ENCODE measurements at regions not wholly inside any gene's neighbourhood (a gene's known extent, or its start where the extent isn't known, plus 50 kb on each side); places are given as distances from the start of the nearest gene placed in this dataset.

GRCh38 chr9:115864581-115864980, 289.0 kb upstream of the PAPPA start:
- H3K9me3 ChIP-seq, result no peaks in the 10 kb centered on the region
- ATAC-seq (ENCODE audit: insufficient number of reproducible peaks, low FRiP score, low read depth) (no peak), DNase-seq (ENCODE audit: low spot score) (no peak)
- H3K27ac ChIP-seq, result no peak overlapping the region
- no peaks in the 10 kb centered on the region for H3K4me1 ChIP-seq (ENCODE audit: control insufficient read depth in 1 of 2, low read depth in 2 of 2)
- H3K36me3 ChIP-seq, result no peaks in the 10 kb centered on the region
- H3K27me3 ChIP-seq (replicated peaks; ENCODE audit: insufficient read depth), result no peaks in the 10 kb centered on the region
- H3K4me3 ChIP-seq, result no peak overlapping the region
- no peak for TF ChIP-seq CTCF (IDR thresholded peaks at IDR 0.05)

GRCh38 chr9:115867326-115867725, 286.3 kb upstream of the PAPPA start:
- Histone ChIP-seq H3K4me3 (no peak overlapping the region), H3K27me3 (replicated peaks; ENCODE audit: insufficient read depth) (no peaks in the 10 kb centered on the region), H3K9me3 (no peaks in the 10 kb centered on the region), H3K4me1 (ENCODE audit: control insufficient read depth in 1 of 2, low read depth in 2 of 2) (no peaks in the 10 kb centered on the region), H3K36me3 (no peaks in the 10 kb centered on the region), H3K27ac (no peak overlapping the region)
- DNase-seq (ENCODE audit: low spot score) (no peak), ATAC-seq (ENCODE audit: insufficient number of reproducible peaks, low FRiP score, low read depth) (no peak)
- no peak for TF ChIP-seq CTCF (IDR thresholded peaks at IDR 0.05)

- Histone ChIP-seq H3K9me3 (no peaks in the 10 kb centered on the region), H3K4me1 (ENCODE audit: control insufficient read depth in 1 of 2, low read depth in 2 of 2) (peaks cover 0 to 3% of the 10 kb centered on the region in 2 donors), H3K36me3 (no peaks in the 10 kb centered on the region), H3K4me3 (no peak overlapping the region), H3K27me3 (replicated peaks; ENCODE audit: insufficient read depth) (no peaks in the 10 kb centered on the region), H3K27ac (no peak overlapping the region)
- DNase-seq (ENCODE audit: low spot score) (no peak), ATAC-seq (ENCODE audit: insufficient number of reproducible peaks, low FRiP score, low read depth) (no peak)
- TF ChIP-seq CTCF (IDR thresholded peaks at IDR 0.05), result no peak
Observed at GRCh38 chr9:115877852-115878438, 275.6 kb upstream of the PAPPA start.

- no peak for TF ChIP-seq CTCF (IDR thresholded peaks at IDR 0.05)
Observed at GRCh38 chr9:115879451-115879850, 274.1 kb upstream of the PAPPA start.

GRCh38 chr9:115880221-115880885, 273.2 kb upstream of the PAPPA start:
- Histone ChIP-seq H3K4me1 (ENCODE audit: control insufficient read depth in 1 of 2, low read depth in 2 of 2) (peaks cover 0 to 9% of the 10 kb centered on the region in 2 donors), H3K4me3 (no peak overlapping the region), H3K36me3 (no peaks in the 10 kb centered on the region), H3K27me3 (replicated peaks; ENCODE audit: insufficient read depth) (no peaks in the 10 kb centered on the region), H3K27ac (no peak overlapping the region), H3K9me3 (no peaks in the 10 kb centered on the region)
- DNase-seq (ENCODE audit: low spot score) (no peak), ATAC-seq (ENCODE audit: insufficient number of reproducible peaks, low FRiP score, low read depth) (no peak)
- TF ChIP-seq CTCF (IDR thresholded peaks at IDR 0.05), result no peak

More at GRCh38 chr9:115879451-115879850, 274.1 kb upstream of the PAPPA start:
- H3K27ac ChIP-seq, result no peak overlapping the region
- H3K36me3 ChIP-seq, result no peaks in the 10 kb centered on the region
- H3K9me3 ChIP-seq, result no peaks in the 10 kb centered on the region
- DNase-seq (ENCODE audit: low spot score) (no peak), ATAC-seq (ENCODE audit: insufficient number of reproducible peaks, low FRiP score, low read depth) (no peak)
- H3K27me3 ChIP-seq (replicated peaks; ENCODE audit: insufficient read depth), result no peaks in the 10 kb centered on the region
- peaks cover 0 to 9% of the 10 kb centered on the region in 2 donors for H3K4me1 ChIP-seq (ENCODE audit: control insufficient read depth in 1 of 2, low read depth in 2 of 2)
- no peak overlapping the region for H3K4me3 ChIP-seq

Data from thoracic aorta (tissue), 2 donors.